GM12873 (cell line): ENCODE measurements at regions not wholly inside any gene's neighbourhood (a gene's known extent, or its start where the extent isn't known, plus 50 kb on each side); places are given as distances from the start of the nearest gene placed in this dataset.

Experiments
- CTCF ChIP-seq: IDR thresholded peaks from 2 replicates; pipeline ENCODE4 v1.5.1; 2012; ENCODE audit warnings: low read depth, mild to moderate bottlenecking, moderate library complexity, low read length, control low read depth; ENCODE audit not compliant: insufficient read depth; ENCODE audit errors: missing control alignments

- no peak for TF ChIP-seq CTCF
Observed at GRCh38 chr3:117398141-117398899, 688.7 kb downstream of the TUSC7 start.

GRCh38 chr3:117399311-117400078 is 689.9 kb downstream of the TUSC7 start:
- TF ChIP-seq CTCF: no peak

- no peak for TF ChIP-seq CTCF
Observed at GRCh38 chr3:117400303-117400702, 690.7 kb downstream of the TUSC7 start.

- TF ChIP-seq CTCF: no peak
Observed at GRCh38 chr3:117404141-117404540, 694.6 kb downstream of the TUSC7 start.

- TF ChIP-seq CTCF: no peak
Observed at GRCh38 chr3:117404730-117405129, 695.2 kb downstream of the TUSC7 start.

GRCh38 chr3:117405359-117405758 is 695.8 kb downstream of the TUSC7 start:
- TF ChIP-seq CTCF: no peak

- peak; percentile 39 for TF ChIP-seq CTCF
Observed at GRCh38 chr3:117407317-117407716, 697.7 kb downstream of the TUSC7 start.
